H1 (cell line): ENCODE measurements at regions not wholly inside any gene's neighbourhood (a gene's known extent, or its start where the extent isn't known, plus 50 kb on each side); places are given as distances from the start of the nearest gene placed in this dataset.

Source experiments
- CTCF ChIA-PET: fragments of 300-600 bp; sonication (Branson Sonifier 250); formaldehyde crosslinking; loops from one replicate; lab custom pipeline; 2021; ENCODE audit not compliant: partially characterized antibody; lab: Charles Lee
- POLR2A ChIA-PET: fragments of 300-600 bp; sonication (Branson Sonifier 250); formaldehyde crosslinking; loops from one replicate; lab custom pipeline; 2021; ENCODE audit warnings: inconsistent platforms; ENCODE audit not compliant: partially characterized antibody; lab: Charles Lee
- DNase-seq, 2 experiments: peaks; one replicate each; pipeline versions ENCODE4 v3.0.0 to v3.0.0-alpha.2; 2010 to 2022; ENCODE audit warnings: low spot score in 2 of 2, low read depth in 1 of 2, mixed read lengths in 1 of 2
- FAIRE-seq: peaks from 2 replicates; lab custom pipeline; 2011; peaks lifted over from hg19 to GRCh38; lab: Jason Lieb, UNC
- H2AFZ ChIP-seq: 2 replicates; pipeline ENCODE4 v1.8.1; 2012; ENCODE audit warnings: low read length, inconsistent platforms
- H2AK5ac ChIP-seq: 2 replicates; pipeline ENCODE4 v1.6.1; 2013; ENCODE audit warnings: low read depth, low read length
- H2BK120ac ChIP-seq: replicated peaks from 2 replicates; pipeline ENCODE3; 2013; ENCODE audit warnings: low read depth, low read length, inconsistent platforms
- H2BK12ac ChIP-seq: 2 replicates; pipeline ENCODE4 v1.6.1; 2013; ENCODE audit warnings: low read depth, low read length
- H2BK15ac ChIP-seq: 2 replicates; pipeline ENCODE4 v1.6.1; 2013; ENCODE audit warnings: low read length
- H2BK20ac ChIP-seq: 2 replicates; pipeline ENCODE4 v1.6.1; 2013; ENCODE audit warnings: low read length
- H2BK5ac ChIP-seq: 2 replicates; pipeline ENCODE4 v1.6.1; 2013; ENCODE audit warnings: low read depth, low read length
- H3K14ac ChIP-seq: 2 replicates; pipeline ENCODE4 v1.6.1; 2013; ENCODE audit warnings: inconsistent platforms; ENCODE audit not compliant: insufficient read length
- H3K18ac ChIP-seq: 2 replicates; pipeline ENCODE4 v1.6.1; 2013; ENCODE audit warnings: low read length; ENCODE audit errors: extremely low read depth
- H3K23ac ChIP-seq: 2 replicates; pipeline ENCODE4 v1.6.1; 2013; ENCODE audit warnings: inconsistent platforms; ENCODE audit not compliant: insufficient read length
- H3K23me2 ChIP-seq: 2 replicates; pipeline ENCODE4 v1.6.1; 2013; ENCODE audit warnings: low read depth, low read length
- H3K27ac ChIP-seq: 2 replicates; pipeline ENCODE4 v1.6.1; 2011; ENCODE audit warnings: low read depth, low read length, inconsistent platforms
- H3K27me3 ChIP-seq, 4 experiments: replicated peaks in 1 of 4; 1 replicate in 1 of 4; 2 replicates in 3 of 4; pipeline versions ENCODE4 v1.6.1 to v1.8.1; 2011 to 2013; ENCODE audit warnings: low read length in 3 of 4, mild to moderate bottlenecking in 3 of 4, inconsistent platforms in 2 of 4, mixed read lengths in 2 of 4, moderate library complexity in 1 of 4; ENCODE audit not compliant: control insufficient read depth in 3 of 4, insufficient read depth in 3 of 4; ENCODE audit errors: extremely low read depth in 1 of 4
- H3K36me3 ChIP-seq, 4 experiments: 2 replicates each; pipeline versions ENCODE4 v1.6.1 to v1.8.1; 2011 to 2013; ENCODE audit warnings: mild to moderate bottlenecking in 4 of 4, low read length in 3 of 4, moderate library complexity in 2 of 4, control low read depth in 1 of 4, inconsistent platforms in 1 of 4; ENCODE audit not compliant: insufficient read depth in 4 of 4, control insufficient read depth in 2 of 4
- H3K4ac ChIP-seq: replicated peaks from 2 replicates; pipeline ENCODE3; 2013; ENCODE audit warnings: low read length, low read depth, mixed read lengths, inconsistent platforms; ENCODE audit not compliant: insufficient read length
- H3K4me1 ChIP-seq, 4 experiments: replicated peaks in 1 of 4; 1 replicate in 1 of 4; 2 replicates in 3 of 4; pipeline versions ENCODE4 v1.6.1 to v1.8.1; 2011 to 2013; ENCODE audit warnings: low read length in 3 of 4, inconsistent platforms in 2 of 4, mixed read lengths in 1 of 4; ENCODE audit not compliant: insufficient read depth in 4 of 4, control insufficient read depth in 3 of 4
- H3K4me2 ChIP-seq, 2 experiments: 2 replicates each; pipeline versions ENCODE4 v1.6.1 to v1.8.1; 2011 to 2013; ENCODE audit warnings: low read depth in 2 of 2, low read length in 2 of 2, control low read depth in 1 of 2, inconsistent platforms in 1 of 2, mild to moderate bottlenecking in 1 of 2; ENCODE audit not compliant: insufficient read depth in 1 of 2
- H3K4me3 ChIP-seq, 4 experiments: fragments of 200-600, 300-600 bp in 1 of 4; sonication (generic), shearing (Covaris generic), sonication (Bioruptor Twin) in 1 of 4; 2 replicates each; pipeline versions ENCODE4 v1.5.1 to v1.8.1; 2011 to 2016; ENCODE audit warnings: low read length in 4 of 4, low read depth in 3 of 4, control low read depth in 2 of 4, inconsistent platforms in 2 of 4, mild to moderate bottlenecking in 2 of 4, mixed read lengths in 1 of 4, moderate library complexity in 1 of 4; ENCODE audit not compliant: insufficient read depth in 2 of 4; ENCODE audit errors: extremely low read depth in 1 of 4
- H3K56ac ChIP-seq: replicated peaks from 2 replicates; pipeline ENCODE3; 2013; ENCODE audit warnings: low read depth, mild to moderate bottlenecking, mixed read lengths, low read length, inconsistent platforms; ENCODE audit not compliant: insufficient read length
- H3K79me1 ChIP-seq: 2 replicates; pipeline ENCODE4 v1.6.1; 2013; ENCODE audit warnings: low read depth, low read length, control low read depth
- H3K79me2 ChIP-seq, 2 experiments: 2 replicates each; pipeline versions ENCODE4 v1.6.1 to v1.8.1; 2012 to 2013; ENCODE audit warnings: low read length in 2 of 2, mild to moderate bottlenecking in 2 of 2, inconsistent platforms in 1 of 2; ENCODE audit not compliant: insufficient read depth in 2 of 2, control insufficient read depth in 1 of 2
- H3K9ac ChIP-seq, 4 experiments: replicated peaks in 1 of 4; 1 replicate in 1 of 4; 2 replicates in 3 of 4; pipeline versions ENCODE4 v1.6.1 to v1.8.1; 2011 to 2013; ENCODE audit warnings: low read depth in 3 of 4, low read length in 3 of 4, control low read depth in 2 of 4, mild to moderate bottlenecking in 2 of 4, moderate library complexity in 2 of 4, inconsistent platforms in 1 of 4; ENCODE audit errors: extremely low read depth in 1 of 4
- H3K9me3 ChIP-seq, 2 experiments: 2 replicates each; pipeline versions ENCODE4 v1.6.1 to v1.8.1; 2012 to 2013; ENCODE audit warnings: mild to moderate bottlenecking in 2 of 2, moderate library complexity in 2 of 2, control low read depth in 1 of 2, inconsistent platforms in 1 of 2, low read depth in 1 of 2, low read length in 1 of 2, mixed read lengths in 1 of 2; ENCODE audit not compliant: insufficient read depth in 2 of 2
- H4K20me1 ChIP-seq, 2 experiments: replicated peaks in 1 of 2; 2 replicates each; pipeline versions ENCODE3 to v1.8.1; 2011 to 2013; ENCODE audit warnings: inconsistent platforms in 2 of 2, low read length in 2 of 2, mild to moderate bottlenecking in 1 of 2; ENCODE audit not compliant: insufficient read depth in 2 of 2, control insufficient read depth in 1 of 2
- H4K5ac ChIP-seq: 2 replicates; pipeline ENCODE4 v1.6.1; 2013; ENCODE audit warnings: low read length, low read depth, mixed read lengths, inconsistent platforms; ENCODE audit not compliant: insufficient read length
- H4K8ac ChIP-seq: 2 replicates; pipeline ENCODE4 v1.8.0; 2013; ENCODE audit warnings: mild to moderate bottlenecking, moderate library complexity, low read length, inconsistent platforms; ENCODE audit not compliant: insufficient read depth; ENCODE audit errors: extremely low read depth
- H4K91ac ChIP-seq: replicated peaks from 2 replicates; pipeline ENCODE3; 2013; ENCODE audit warnings: low read length, mixed read lengths, inconsistent platforms; ENCODE audit not compliant: insufficient read length
- CTCF ChIP-seq, 3 experiments: IDR thresholded peaks; 1 replicate in 2 of 3; 2 replicates in 1 of 3; pipeline versions ENCODE4 v1.5.1 to v1.6.1; 2011; ENCODE audit warnings: low read length in 3 of 3, mild to moderate bottlenecking in 3 of 3, inconsistent platforms in 2 of 3, low read depth in 1 of 3, moderate library complexity in 1 of 3; ENCODE audit not compliant: insufficient read depth in 1 of 3; ENCODE audit errors: control extremely low read depth in 1 of 3
- GTF2F1 ChIP-seq: IDR thresholded peaks from 2 replicates; pipeline ENCODE4 v1.6.1; 2012; ENCODE audit warnings: low read depth, low read length, improper control_type of control experiment, borderline replicate concordance
- WGBS, 2 experiments: shearing (Covaris generic) in 1 of 2; methylation state at CpG; one replicate each; pipeline versions ENCODE4 v1.1.6 to v1.1.7; 2013 to 2015; ENCODE audit warnings: low lambda C conversion rate in 2 of 2, mixed read lengths in 2 of 2, inconsistent platforms in 1 of 2, low coverage in 1 of 2, missing lambda C conversion rate in 1 of 2; ENCODE audit not compliant: insufficient replicate concordance in 2 of 2, insufficient coverage in 1 of 2, insufficient read length in 1 of 2; ENCODE audit errors: extremely low coverage in 1 of 2, missing lambda C conversion rate in 1 of 2; 5-methylcytosine and 5-hydroxymethylcytosine counted together

GRCh38 chr6:167567142-167568033 is 242.5 kb downstream of the TTLL2 start:
- Histone ChIP-seq H4K91ac (no peak overlapping the region), H3K79me1 (no peaks in the 10 kb centered on the region), H2BK5ac (no peak overlapping the region), H3K23me2 (no peaks in the 10 kb centered on the region), H4K20me1 (no peaks in the 10 kb centered on the region), H3K27me3 (no peaks in the 10 kb centered on the region), H3K9me3 (no peaks in the 10 kb centered on the region), H3K14ac (no peak overlapping the region), H3K4ac (no peak overlapping the region), H2BK15ac (no peak overlapping the region), H3K4me3 (no peak overlapping the region), H2AK5ac (0 out of 2 replicates have a peak overlapping the region, but pooled peaks have one; percentile 65), H4K8ac (peak overlapping the region; percentile 71; the same call in 1 of the 2 replicates), H2BK12ac (no peak overlapping the region), H3K18ac (no peak overlapping the region), H3K79me2 (no peaks in the 10 kb centered on the region), H2BK120ac (no peak overlapping the region), H3K4me2 (no peak overlapping the region), H3K56ac (no peak overlapping the region), H3K9ac (no peak overlapping the region), H2AFZ (no peak overlapping the region), H3K27ac (no peak overlapping the region), H4K5ac (no peak overlapping the region), H3K23ac (no peak overlapping the region), H3K36me3 (no peaks in the 10 kb centered on the region), H3K4me1 (no peaks in the 10 kb centered on the region; a peak in 1 of 7 replicates), H2BK20ac (no peak overlapping the region)
- POLR2A ChIA-PET, result no interaction called here
- CTCF ChIA-PET, result interaction anchor here (0.7 to 2.3 kb wide), 3 partner anchors 11 to 96 kb away, joined by 3 to 9 read pairs (median 3); no protein-coding TSS in a partner anchor
- TF ChIP-seq CTCF (IDR thresholded peaks at IDR 0.05; ENCODE audit: control extremely low read depth in 1 of 3, insufficient read depth in 1 of 3, low read depth in 1 of 3, low read length in 3 of 3), result no peak
- TF ChIP-seq GTF2F1, result no peak
- DNase-seq (no peak), FAIRE-seq (no peak)
- WGBS, 2 experiments, result 90% methylated on average over 26 of the region's 26 CpGs; no CpG with 5 or more reads in 1 of the 2 experiments
